GM19324 (cell line): ENCODE measurements at regions not wholly inside any gene's neighbourhood (a gene's known extent, or its start where the extent isn't known, plus 50 kb on each side); places are given as distances from the start of the nearest gene placed in this dataset.
"Not testable (repeated sequence)": the region's sequence is repeated elsewhere in the genome, so short reads cannot be mapped to it uniquely, and the experiment has no call there.

Experiments
- ATAC-seq: cut with Tn5 transposase; IDR thresholded peaks from one replicate; pipeline ENCODE4 v1.9.1; 2021; ENCODE audit warnings: mild to moderate bottlenecking, moderate library complexity; ENCODE audit not compliant: unreplicated experiment, low FRiP score

DNA sequence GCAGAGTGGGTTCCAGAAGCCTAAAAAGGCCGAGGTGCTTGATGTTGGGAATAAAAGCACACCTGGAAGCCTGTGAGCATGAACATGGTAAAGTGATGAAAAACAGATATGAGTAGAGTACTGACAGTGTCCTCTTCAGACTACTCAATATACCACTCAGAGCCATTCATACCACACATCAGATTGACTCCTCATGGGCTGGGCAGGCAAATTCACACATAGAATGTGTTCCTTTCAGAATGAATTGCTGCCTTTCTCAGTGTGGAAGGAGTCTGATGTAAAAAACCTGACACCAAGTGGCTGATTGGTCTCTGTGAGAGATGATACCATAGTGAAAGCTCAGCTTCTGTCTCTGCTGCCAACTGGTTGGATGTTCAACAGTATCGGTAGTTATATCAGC is 442.7 kb downstream of the RAPGEF2 start:
- ATAC-seq: no peak

DNA sequence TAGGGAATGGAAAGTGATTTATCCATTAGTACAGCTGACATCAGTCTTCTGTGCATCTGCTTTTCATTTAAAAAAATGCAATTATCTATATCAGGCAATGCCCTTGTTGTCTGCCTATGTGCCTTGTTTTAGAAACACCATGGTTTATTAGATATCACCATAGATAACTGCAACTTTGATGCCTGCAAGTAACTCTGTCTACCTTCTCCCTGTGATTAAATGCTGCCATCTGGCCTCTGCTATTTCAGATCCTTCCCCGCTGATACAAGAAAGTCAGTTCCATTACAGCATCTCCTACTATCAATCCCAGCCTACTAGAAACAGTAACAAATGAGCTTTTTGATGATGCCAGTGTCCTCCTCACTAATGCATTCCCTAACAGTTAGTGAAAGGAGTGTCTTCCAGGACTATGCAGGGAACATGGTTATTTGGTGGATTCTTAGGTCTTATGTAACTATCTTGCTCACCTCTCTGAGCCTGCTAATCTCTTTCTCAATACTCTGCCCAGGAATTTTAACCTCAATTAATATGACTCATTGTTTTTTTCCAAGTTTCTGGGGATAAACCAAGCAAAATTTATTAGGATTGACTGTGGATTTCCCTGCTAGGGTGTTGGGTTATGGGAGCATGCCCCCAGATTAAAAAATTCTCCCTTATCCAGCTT is 444.9 kb downstream of the RAPGEF2 start:
- ATAC-seq: no peak

DNA sequence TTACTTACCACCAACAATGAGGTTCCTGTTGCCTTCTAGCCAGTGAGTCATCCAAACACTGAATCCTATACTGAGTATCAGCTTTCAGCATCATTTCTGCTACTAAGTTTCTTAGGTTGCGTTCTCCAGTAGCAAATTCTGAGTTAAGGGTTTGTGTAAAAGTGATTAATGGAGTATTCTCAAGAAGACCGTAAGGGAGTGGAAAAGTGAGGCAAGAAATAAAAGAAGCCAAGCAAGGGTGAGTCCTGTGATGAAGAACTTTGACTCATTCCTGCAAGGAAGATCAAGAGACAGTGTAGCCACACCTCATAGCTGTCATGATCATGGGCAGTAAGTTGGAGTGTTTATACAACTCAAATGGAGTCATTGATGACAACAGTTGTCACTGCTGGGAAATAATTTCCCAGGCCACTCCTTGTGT is 446.2 kb downstream of the RAPGEF2 start:
- no peak for ATAC-seq

DNA sequence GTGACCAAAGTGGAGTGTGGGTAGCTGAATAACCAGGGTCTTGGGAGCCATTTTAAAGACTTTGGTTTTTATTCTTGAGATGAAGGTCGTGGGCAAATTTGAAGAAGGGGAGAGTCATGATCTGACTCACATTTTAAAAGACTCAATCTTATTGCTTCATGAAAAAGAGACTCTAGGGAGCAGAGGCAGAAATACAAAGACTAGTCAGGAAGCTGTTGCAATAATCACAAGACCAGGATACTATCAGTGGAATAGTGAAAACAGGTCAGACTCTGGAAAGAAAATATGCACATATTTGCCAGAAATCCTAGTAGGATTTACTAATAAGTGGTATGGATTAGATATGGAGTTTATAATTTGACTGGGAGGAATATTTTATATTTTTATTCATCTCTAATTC is 448.4 kb downstream of the RAPGEF2 start:
- ATAC-seq: no peak

DNA sequence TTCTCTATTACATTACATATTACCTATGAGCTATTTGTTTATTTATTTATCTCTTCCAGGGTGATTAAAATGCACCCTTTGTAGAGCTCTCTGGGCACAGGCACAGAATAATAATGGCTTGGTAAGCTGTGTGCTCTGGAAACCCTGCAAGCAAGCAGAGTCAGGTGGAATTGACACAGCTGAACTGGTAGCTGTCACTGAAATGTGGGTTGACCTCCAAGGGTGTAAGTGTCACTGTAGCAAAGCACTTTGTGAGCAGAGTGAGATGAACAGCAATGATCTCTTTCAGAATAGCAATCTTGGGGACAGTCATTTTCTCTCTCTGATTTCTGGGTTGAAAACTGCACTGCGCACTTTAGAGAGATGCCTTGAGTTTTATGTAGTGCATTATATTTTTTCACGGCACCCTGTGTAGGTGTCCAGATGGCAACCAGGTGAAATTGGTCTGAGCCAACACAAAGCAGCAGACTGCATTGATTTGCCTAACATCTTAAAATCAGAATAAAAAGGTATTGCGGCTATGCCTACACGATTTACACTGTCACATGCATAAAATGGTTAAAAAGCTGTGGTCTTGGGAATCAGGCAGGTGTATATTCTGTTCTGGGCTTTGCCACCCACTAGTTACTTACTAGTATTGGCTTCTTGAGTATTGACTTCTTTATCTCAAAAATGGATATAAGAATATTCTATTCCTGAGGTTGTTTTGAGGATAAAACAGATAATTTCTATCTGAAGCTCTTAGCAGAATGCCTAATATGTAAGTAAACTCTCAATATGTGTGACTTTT is 450.3 kb downstream of the RAPGEF2 start:
- no peak for ATAC-seq

DNA sequence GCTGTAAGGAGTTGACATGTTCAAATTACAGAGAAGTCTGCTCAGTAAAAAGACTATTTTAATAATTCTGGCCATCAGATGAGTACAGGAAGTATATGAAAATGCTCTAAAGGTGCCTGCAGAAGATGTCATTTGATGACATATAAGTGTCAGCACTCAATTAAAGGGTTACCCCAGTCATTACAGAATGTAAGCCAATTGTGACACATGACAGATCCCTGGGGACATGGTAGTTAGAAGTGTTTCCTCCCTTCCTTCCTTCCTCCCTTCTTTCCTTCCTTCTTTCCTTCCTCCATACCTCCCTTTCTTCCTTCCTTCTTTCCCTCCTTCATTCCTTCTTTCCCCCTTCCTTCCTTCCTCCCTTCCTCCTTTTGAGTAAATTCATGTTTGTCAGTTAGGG is 453.0 kb downstream of the RAPGEF2 start:
- no peak for ATAC-seq

DNA sequence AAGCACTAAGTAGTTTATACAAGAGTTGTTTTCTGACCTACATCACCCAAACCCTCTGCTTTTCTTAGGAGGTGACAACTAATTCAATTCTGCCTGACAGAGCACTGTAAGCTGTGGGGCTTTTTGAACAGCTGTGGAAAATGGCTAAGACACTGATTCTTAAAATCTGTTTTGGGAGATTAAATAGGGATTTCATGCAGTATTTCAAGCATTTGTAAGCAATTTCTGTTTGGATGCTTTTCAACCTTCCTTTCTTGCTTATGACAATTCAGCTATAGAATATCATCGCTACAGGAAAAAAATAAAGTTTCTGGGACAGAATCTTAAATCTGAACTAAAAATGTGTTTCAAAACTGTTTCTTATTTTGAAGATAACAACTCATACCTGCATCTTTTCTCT is 459.5 kb downstream of the RAPGEF2 start:
- no peak for ATAC-seq

DNA sequence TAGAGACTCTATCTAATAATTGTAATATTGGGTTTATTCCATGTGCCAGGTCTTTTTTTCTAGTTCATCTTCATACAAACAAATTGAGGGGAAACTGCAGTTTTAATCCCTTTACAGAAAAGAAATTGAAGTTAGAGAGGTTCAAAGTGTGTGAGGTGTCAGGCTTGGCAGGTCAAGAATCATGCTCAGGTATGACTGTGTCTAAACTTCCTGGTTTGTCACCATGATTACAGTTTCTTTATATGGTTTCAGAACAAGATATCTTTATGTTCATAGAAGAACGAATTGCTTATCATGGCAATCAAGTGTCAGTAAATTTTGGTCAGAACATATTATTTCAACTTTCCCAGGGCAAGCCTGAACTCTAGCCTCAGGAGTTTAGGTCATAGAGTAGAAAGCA is 460.4 kb downstream of the RAPGEF2 start:
- ATAC-seq: no peak

DNA sequence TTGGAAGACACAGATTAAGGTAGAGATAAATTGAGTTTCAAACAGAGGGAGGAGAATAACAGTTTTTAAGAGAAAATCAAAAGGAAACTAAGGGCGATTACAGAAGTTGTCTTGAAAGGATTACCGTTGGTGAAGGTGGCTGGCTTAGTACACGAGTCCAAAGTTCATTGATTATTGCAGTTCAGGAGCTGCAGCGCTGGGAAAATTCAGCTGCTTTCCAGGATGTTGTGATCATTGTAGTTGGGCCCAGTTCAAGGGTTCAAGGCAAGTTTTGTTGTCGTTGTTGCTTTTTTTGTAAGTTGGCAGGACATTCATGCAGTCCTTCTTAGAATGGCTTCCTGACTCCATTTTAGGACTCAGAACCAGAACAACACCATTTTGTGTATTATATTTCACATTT is 461.7 kb downstream of the RAPGEF2 start:
- ATAC-seq: no peak

DNA sequence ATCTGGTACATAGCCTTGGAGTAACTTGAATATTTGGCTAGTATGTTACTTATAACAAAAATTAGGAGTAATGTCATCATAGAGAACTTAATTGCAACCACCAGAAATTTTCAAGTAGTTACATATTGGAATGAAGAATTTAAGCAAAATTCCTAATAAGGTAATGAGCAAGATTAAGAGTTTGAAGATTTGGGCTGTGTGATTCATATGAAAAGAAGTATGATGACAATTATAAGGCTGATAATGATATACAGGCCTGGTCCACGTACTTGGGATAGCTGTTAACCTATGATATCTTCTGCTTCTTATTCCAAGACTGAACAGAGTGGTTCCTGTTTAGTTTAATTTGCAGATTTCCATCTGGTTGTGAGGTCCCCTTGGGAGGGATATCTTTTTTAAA is 463.9 kb downstream of the RAPGEF2 start:
- no peak for ATAC-seq

DNA sequence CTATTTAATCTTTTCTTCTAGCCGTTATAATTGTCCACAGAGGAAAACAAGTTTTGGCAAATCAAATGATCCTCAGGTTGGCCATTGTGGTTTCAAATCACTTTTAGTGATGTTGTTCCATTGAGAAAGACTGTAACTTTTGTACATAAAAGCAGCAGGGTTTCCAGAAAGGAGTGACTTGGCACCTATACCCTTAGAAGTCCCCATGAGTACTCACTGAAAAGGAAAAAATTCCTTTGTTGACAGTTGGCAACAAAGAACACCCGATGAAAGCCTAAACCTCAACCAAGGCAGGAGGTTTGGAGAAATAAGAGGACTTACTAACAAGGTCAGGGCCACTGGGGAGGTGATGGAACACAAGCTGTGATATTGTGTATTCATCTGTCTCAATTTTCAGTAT is 474.4 kb downstream of the RAPGEF2 start:
- no peak for ATAC-seq

DNA sequence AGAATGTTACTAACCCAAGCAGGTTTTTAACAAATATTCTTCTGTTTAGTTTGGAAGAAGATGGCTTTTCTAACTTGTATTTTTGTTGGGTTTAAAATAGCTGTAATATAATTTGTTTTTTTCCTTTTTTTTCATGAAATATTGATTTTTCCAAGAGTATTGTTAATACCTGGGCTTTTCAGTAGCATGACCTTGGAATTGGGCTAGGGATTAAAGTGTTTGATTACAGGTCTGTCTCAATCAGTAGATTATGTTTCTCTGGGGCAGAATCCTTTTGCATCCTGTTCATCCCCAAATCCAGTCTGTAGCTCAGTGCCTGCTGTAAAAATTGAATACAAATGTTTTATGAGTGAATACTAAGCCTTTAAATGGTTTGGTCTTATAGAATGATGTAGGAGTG is 479.8 kb downstream of the RAPGEF2 start:
- no peak for ATAC-seq

DNA sequence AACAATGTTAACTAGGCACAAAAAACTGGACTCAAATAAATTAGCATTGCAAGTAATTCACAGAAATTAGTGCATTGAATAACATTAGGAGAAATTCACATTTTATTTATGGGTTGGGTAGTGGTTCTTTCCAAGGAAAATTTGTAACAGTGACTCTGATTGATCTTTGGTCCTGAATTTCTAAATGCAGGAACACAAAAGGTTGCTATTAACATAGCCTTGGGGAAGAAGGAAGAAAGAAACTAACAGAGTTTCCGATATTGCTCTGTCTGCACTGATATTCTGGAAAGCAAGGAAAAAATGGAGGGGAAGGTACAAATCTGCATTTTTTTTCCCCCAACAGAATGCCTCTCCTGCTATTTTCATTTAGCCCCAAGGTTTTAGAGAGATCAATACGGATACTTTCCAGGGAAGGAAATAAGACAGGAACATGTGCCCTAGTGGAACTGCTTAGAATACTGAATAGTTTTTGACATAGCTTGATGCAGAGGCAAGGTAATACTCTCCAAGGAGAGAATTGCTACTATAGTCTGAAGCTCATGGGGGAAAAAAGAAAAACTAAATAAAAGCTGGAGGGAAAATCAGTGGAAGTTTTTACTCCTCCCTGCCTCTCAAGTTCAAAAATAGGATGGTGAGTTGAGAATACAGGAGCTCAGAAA is 490.1 kb downstream of the RAPGEF2 start:
- ATAC-seq: no peak

DNA sequence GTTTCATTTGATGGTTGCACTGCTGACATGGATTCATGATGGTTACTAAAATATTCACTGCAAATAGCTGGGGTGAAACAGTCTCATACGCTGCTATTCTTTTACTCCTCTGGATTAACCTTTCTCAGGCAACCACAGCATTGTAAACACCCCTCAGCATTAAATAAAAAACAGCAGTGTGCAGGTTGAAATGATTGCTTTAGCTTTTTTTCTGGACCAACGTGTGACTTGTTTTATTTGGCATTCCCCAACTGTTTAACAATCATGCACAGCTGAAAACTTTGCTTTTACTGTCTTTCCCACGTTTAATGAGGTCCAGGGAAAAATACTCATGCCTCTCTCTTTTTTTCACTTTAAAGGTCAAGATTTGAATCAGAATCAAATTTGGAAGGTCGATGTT is 490.8 kb downstream of the RAPGEF2 start:
- no peak for ATAC-seq

DNA sequence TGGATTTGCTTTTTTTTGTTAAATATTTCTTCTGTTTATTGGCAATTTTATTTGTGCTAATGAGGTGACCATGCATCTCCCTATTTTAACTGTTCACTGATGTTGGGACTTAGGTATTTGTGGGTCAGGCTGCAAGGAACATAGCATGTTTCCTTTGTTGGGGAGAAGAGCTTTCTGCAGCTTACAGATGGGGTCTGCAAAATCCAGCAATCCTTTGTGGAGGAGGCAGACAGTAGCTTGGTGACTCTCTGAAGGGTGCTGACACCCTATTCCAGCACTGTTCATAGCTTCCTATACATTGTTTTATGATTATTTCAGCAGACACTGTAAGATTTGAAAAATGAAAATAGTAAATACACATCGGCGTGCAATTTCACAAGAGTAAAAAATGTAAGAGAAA is 491.7 kb downstream of the RAPGEF2 start:
- ATAC-seq: no peak

DNA sequence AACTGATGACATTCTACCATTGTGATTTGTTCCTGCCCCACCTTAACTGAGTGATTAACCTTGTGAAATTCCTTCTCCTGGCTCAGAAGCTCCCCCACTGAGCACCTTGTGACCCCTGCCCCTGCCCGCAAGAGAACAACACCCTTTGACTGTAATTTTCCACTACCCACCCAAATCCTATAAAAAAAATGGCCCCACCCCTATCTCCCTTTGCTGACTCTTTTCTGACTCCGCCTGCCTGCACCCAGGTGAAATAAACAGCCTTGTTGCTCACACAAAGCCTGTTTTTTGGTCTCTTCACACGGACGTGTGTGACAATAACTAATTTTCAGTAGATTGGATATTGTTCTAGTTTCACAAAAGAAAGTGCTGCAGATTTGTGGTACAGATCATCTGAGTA is 492.2 kb downstream of the RAPGEF2 start:
- not testable (repeated sequence) for ATAC-seq

DNA sequence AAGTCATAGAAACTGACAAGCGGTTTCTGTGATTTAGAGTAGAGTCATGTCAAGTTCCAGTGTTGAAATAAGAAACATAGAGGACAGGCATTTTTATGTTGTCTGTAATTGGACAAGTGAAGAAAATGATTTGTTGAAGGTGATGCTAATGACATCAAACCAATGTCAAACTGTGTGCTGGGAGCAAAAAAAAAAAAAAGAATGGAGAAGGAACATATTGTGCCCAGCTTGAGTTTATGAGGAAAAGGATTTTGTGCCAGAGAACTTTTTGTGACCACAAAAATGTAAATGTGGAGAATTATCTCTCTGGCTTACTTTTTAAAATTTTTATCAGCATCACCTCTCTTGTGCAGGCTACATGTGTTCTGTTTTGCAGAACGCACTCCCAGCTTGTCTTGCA is 495.7 kb downstream of the RAPGEF2 start:
- no peak for ATAC-seq

DNA sequence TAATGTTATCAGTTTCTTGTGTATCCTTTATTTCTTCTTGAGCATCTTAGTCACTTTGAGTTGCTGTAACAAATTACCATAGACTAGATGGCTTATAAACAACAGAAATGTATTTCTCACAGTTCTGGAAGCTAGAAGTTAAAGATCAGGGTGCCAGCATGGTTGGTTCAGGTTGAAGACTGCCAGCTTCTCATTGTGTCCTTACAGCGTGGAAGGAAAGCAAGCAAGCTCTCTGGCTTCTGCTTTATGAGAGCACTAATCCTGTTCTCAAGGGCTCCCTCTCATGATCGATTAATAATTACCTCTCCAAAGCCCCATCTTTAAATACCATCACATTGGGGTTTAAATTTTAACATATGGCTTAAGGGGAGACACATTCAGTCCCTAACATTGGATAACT is 497.2 kb downstream of the RAPGEF2 start:
- ATAC-seq: no peak

DNA sequence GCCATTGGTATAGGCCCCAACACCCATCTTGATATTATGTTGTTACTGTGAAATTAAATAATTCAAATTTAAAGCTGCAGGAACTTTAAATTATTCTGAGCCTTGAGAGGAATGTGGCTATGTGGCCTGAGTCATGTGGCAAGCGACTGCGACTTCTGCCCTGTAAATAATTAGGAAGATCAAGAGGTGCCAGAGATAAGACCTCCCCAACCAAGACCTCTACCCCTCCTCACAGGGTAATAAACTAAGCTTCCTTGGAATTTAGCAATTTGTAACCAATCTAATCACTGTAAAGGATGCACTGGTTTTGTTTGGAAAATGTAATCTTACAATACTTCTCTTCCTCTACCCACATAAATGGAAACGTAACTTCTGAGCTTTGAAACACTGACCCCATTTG is 501.9 kb downstream of the RAPGEF2 start:
- ATAC-seq: no peak

DNA sequence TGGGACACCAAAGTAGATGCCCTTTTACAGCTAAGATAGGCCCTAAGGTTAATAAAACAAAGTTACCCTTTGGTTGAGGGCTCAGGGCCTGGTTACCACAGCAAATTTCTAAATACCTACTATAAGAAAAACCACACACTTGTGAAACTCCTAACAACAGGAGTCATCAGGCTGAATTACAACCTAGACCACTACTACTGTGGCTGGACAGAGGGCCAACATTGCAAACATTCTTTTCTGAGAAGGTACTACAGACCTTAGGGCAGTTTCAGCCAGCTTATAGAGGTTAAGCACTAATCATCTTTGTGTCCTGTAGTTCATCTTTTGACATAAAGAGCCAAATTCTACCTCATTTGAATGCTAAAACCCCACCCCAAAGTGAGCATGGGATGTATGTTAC is 504.0 kb downstream of the RAPGEF2 start:
- no peak for ATAC-seq

DNA sequence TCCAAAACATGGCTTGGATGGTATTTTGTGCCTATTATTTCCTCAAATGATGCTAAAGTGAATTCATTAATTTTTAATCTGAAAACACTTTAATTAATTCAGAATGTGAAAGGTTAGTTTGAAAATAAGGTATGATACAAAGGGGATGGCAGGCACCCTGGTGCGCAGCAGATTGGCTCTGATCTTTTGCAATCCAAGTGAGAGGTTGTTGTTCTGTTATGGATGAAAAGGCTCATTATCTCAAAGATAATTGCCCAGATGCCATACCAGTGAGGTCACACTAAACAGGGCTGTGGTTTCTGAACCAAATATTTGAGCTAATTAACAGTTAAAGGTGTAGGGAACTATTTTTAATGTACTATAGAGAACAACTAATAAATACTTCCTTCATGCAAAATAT is 504.9 kb downstream of the RAPGEF2 start:
- ATAC-seq: no peak

DNA sequence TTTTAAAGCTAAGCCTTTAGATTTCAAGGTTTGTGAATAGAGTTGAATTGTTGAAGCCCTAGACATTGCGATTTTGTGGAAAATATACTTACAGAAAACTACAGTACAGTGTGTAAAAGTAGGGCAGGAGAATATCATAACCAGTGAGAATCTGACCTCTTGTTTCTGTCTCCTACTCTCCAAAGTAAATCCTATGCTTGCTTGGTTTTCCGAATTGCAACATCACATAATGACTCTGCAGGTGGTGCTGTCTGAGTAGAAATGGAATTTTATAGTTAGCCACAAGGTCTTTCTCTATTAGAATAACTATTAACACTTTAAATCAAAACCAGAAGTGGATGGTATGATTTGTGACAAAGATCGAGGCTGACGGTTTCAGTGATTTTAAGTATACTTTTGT is 505.6 kb downstream of the RAPGEF2 start:
- ATAC-seq: no peak
